ENCODE measurements at regions not wholly inside any gene's neighbourhood (a gene's known extent, or its start where the extent isn't known, plus 50 kb on each side); places are given as distances from the start of the nearest gene placed in this dataset.

GRCh38 chr1:218982482-218982881 lies 191.2 kb upstream of the LYPLAL1 start:
- TF ChIP-seq POLR2A (IDR thresholded peaks at IDR 0.05) (no peak), CTCF (IDR thresholded peaks at IDR 0.05 in 8 of 11, conservative IDR thresholded peaks at IDR 0.05 in 3 of 11) (no peak)
